Neural progenitor cell (in vitro differentiated cells): ENCODE measurements at regions not wholly inside any gene's neighbourhood (a gene's known extent, or its start where the extent isn't known, plus 50 kb on each side); places are given as distances from the start of the nearest gene placed in this dataset.

ENCODE experiments used
- DNase-seq: peaks from one replicate; pipeline ENCODE4 v3.0.0-alpha.2; 2016; ENCODE audit warnings: low spot score
- H2AFZ ChIP-seq: fragments of 200-600 bp; sonication (generic); replicated peaks from 2 replicates; pipeline ENCODE4 v1.6.1; 2016; ENCODE audit warnings: antibody characterized with exemption
- H3F3A ChIP-seq: fragments of 200-600 bp; sonication (generic); 2 replicates; pipeline ENCODE4 v1.6.1; 2016; ENCODE audit warnings: antibody characterized with exemption, low read depth
- H3K27ac ChIP-seq: fragments of 200-600 bp; sonication (generic); 2 replicates; pipeline ENCODE4 v1.5.1; 2016; ENCODE audit warnings: mild to moderate bottlenecking
- H3K27me3 ChIP-seq: fragments of 200-600 bp; sonication (generic); 2 replicates; pipeline ENCODE4 v1.6.1; 2016; ENCODE audit warnings: mild to moderate bottlenecking, moderate library complexity
- H3K36me3 ChIP-seq: fragments of 200-600 bp; sonication (generic); 2 replicates; pipeline ENCODE4 v1.5.1; 2016
- H3K4me1 ChIP-seq: fragments of 200-600 bp; sonication (generic); 2 replicates; pipeline ENCODE4 v1.6.1; 2016; ENCODE audit warnings: mixed run types
- H3K4me2 ChIP-seq: fragments of 200-600 bp; sonication (generic); 2 replicates; pipeline ENCODE4 v1.6.1; 2016
- H3K4me3 ChIP-seq: fragments of 200-600 bp; sonication (generic); 2 replicates; pipeline ENCODE4 v1.5.1; 2016
- H3K79me2 ChIP-seq: fragments of 200-600 bp; sonication (generic); 2 replicates; pipeline ENCODE4 v1.6.1; 2016; ENCODE audit warnings: low read depth
- H3K9ac ChIP-seq: fragments of 200-600 bp; sonication (generic); 2 replicates; pipeline ENCODE4 v1.6.1; 2016
- H3K9me3 ChIP-seq: fragments of 200-600 bp; sonication (generic); 2 replicates; pipeline ENCODE4 v1.5.1; 2016; ENCODE audit warnings: low read depth
- H4K20me1 ChIP-seq: fragments of 200-600 bp; sonication (generic); 2 replicates; pipeline ENCODE4 v1.6.1; 2016; ENCODE audit warnings: low read depth
- H3K27ac Mint-ChIP-seq: 3 replicates; pipeline ENCODE4 v1.8.0; 2021; ENCODE audit warnings: mixed read lengths
- H3K27me3 Mint-ChIP-seq: 2 replicates; pipeline ENCODE4 v1.8.0; 2022; ENCODE audit warnings: low read depth, mild to moderate bottlenecking, inconsistent platforms, moderate library complexity, mixed read lengths; ENCODE audit not compliant: insufficient read depth
- H3K36me3 Mint-ChIP-seq: 3 replicates; pipeline ENCODE4 v1.8.0; 2021; ENCODE audit warnings: mixed read lengths
- H3K4me1 Mint-ChIP-seq: 3 replicates; pipeline ENCODE4 v1.8.0; 2021; ENCODE audit warnings: mixed read lengths
- H3K4me3 Mint-ChIP-seq: 3 replicates; pipeline ENCODE4 v1.8.0; 2021; ENCODE audit warnings: mild to moderate bottlenecking, moderate library complexity, mixed read lengths
- H3K9me3 Mint-ChIP-seq: 3 replicates; pipeline ENCODE4 v1.8.0; 2020; ENCODE audit warnings: mixed read lengths
- CTCF ChIP-seq: fragments of 200-600 bp; sonication (generic); IDR thresholded peaks from 2 replicates; pipeline ENCODE4 v1.5.1; 2017; ENCODE audit warnings: antibody characterized with exemption, mild to moderate bottlenecking
- EZH2 ChIP-seq: fragments of 200-600 bp; sonication (generic); IDR thresholded peaks from 2 replicates; pipeline ENCODE4 v1.6.1; 2017; ENCODE audit warnings: antibody characterized with exemption, mild to moderate bottlenecking, moderate library complexity
- EZH2phosphoT487 ChIP-seq: fragments of 200-600 bp; sonication (generic); IDR thresholded peaks from 2 replicates; pipeline ENCODE4 v1.6.1; 2017; ENCODE audit warnings: antibody characterized with exemption

GRCh38 chr3:137294839-137295238 lies 337.1 kb downstream of the IL20RB start:
- peak overlapping the region; percentile 15 for H3K4me2 ChIP-seq
- no peak overlapping the region for H3K27ac ChIP-seq
- no peaks in the 10 kb centered on the region for H4K20me1 ChIP-seq

GRCh38 chr3:137295336-137295735 lies 337.6 kb downstream of the IL20RB start:
- TF ChIP-seq CTCF: no peak
- no peak for TF ChIP-seq EZH2
- TF ChIP-seq EZH2phosphoT487: no peak
- Histone ChIP-seq H3K4me2 (no peak overlapping the region), H3F3A (peaks cover 5% of the 10 kb centered on the region), H4K20me1 (no peaks in the 10 kb centered on the region), H3K9ac (no peak overlapping the region), H3K36me3 (no peaks in the 10 kb centered on the region), H3K4me3 (no peak overlapping the region), H3K9me3 (no peaks in the 10 kb centered on the region), H3K27ac (no peak overlapping the region), H2AFZ (no peak overlapping the region), H3K27me3 (peaks cover 17% of the 10 kb centered on the region), H3K79me2 (no peaks in the 10 kb centered on the region), H3K4me1 (peaks cover 17% of the 10 kb centered on the region)
- no peak overlapping the region for H3K4me3 Mint-ChIP-seq
- H3K36me3 Mint-ChIP-seq: no peaks in the 10 kb centered on the region
- H3K27ac Mint-ChIP-seq: no peak overlapping the region
- DNase-seq: no peak
- H3K27me3 Mint-ChIP-seq: no peaks in the 10 kb centered on the region
- peaks cover 35% of the 10 kb centered on the region for H3K4me1 Mint-ChIP-seq
- H3K9me3 Mint-ChIP-seq: no peaks in the 10 kb centered on the region

More at GRCh38 chr3:137294839-137295238, 337.1 kb downstream of the IL20RB start:
- Mint-ChIP-seq H3K4me1 (peaks cover 35% of the 10 kb centered on the region), H3K9me3 (no peaks in the 10 kb centered on the region), H3K27me3 (no peaks in the 10 kb centered on the region), H3K36me3 (no peaks in the 10 kb centered on the region), H3K27ac (peak overlapping the region; percentile 1), H3K4me3 (no peak overlapping the region)
- no peak for DNase-seq
- no peak overlapping the region for H2AFZ ChIP-seq
- no peaks in the 10 kb centered on the region for H3K36me3 ChIP-seq
- no peak for TF ChIP-seq CTCF
- no peak for TF ChIP-seq EZH2phosphoT487
- TF ChIP-seq EZH2: no peak
- H3K4me3 ChIP-seq: no peak overlapping the region
- H3K9me3 ChIP-seq: no peaks in the 10 kb centered on the region
- H3K9ac ChIP-seq: no peak overlapping the region
- H3F3A ChIP-seq: peaks cover 5% of the 10 kb centered on the region
- peaks cover 17% of the 10 kb centered on the region for H3K27me3 ChIP-seq
- peaks cover 17% of the 10 kb centered on the region for H3K4me1 ChIP-seq
- H3K79me2 ChIP-seq: no peaks in the 10 kb centered on the region

- peaks cover 5% of the 10 kb centered on the region for H3F3A ChIP-seq
- Mint-ChIP-seq H3K9me3 (no peaks in the 10 kb centered on the region), H3K36me3 (no peaks in the 10 kb centered on the region), H3K27me3 (no peaks in the 10 kb centered on the region), H3K4me3 (no peak overlapping the region), H3K4me1 (peaks cover 35% of the 10 kb centered on the region), H3K27ac (no peak overlapping the region)
- no peak overlapping the region for H3K9ac ChIP-seq
- H3K4me2 ChIP-seq: no peak overlapping the region
- no peak overlapping the region for H3K4me3 ChIP-seq
- H4K20me1 ChIP-seq: no peaks in the 10 kb centered on the region
- no peak overlapping the region for H2AFZ ChIP-seq
- H3K27me3 ChIP-seq: peaks cover 17% of the 10 kb centered on the region
- H3K36me3 ChIP-seq: no peaks in the 10 kb centered on the region
- peaks cover 17% of the 10 kb centered on the region for H3K4me1 ChIP-seq
- no peak for TF ChIP-seq EZH2
- TF ChIP-seq EZH2phosphoT487: no peak
- TF ChIP-seq CTCF: no peak
- no peak overlapping the region for H3K27ac ChIP-seq
- DNase-seq: no peak
- no peaks in the 10 kb centered on the region for H3K9me3 ChIP-seq
- no peaks in the 10 kb centered on the region for H3K79me2 ChIP-seq
These were observed 338.3 kb downstream of the IL20RB start for GRCh38 chr3:137296116-137296515.
